IPS-NIHi11 (cell line): ENCODE measurements at regions not wholly inside any gene's neighbourhood (a gene's known extent, or its start where the extent isn't known, plus 50 kb on each side); places are given as distances from the start of the nearest gene placed in this dataset.
"Not testable (repeated sequence)": the region's sequence is repeated elsewhere in the genome, so short reads cannot be mapped to it uniquely, and the experiment has no call there.

Experiments used
- DNase-seq: peaks from one replicate; pipeline ENCODE4 v3.0.0; 2012; ENCODE audit warnings: mixed read lengths, low spot score

- no peak for DNase-seq
Measured at GRCh38 chrX:23061116-23061515, 61.4 kb downstream of the DDX53 start.

- no peak for DNase-seq
Measured at GRCh38 chrX:23062359-23062758, 62.6 kb downstream of the DDX53 start.

- no peak for DNase-seq
Measured at GRCh38 chrX:23066588-23067281, 67.0 kb downstream of the DDX53 start.

- not testable (repeated sequence) for DNase-seq
Measured at GRCh38 chrX:23075461-23075860, 75.7 kb downstream of the DDX53 start.

- DNase-seq: no peak
Measured at GRCh38 chrX:23079347-23079746, 79.6 kb downstream of the DDX53 start.

- no peak for DNase-seq
Measured at GRCh38 chrX:23100826-23101225, 101.1 kb downstream of the DDX53 start.

GRCh38 chrX:23103546-23103945 lies 103.8 kb downstream of the DDX53 start:
- DNase-seq: peak; percentile 11

- DNase-seq: no peak
Measured at GRCh38 chrX:23114241-23114640, 114.5 kb downstream of the DDX53 start.

- no peak for DNase-seq
Measured at GRCh38 chrX:23115651-23116050, 115.9 kb downstream of the DDX53 start.

- DNase-seq: no peak
Measured at GRCh38 chrX:23118163-23118562, 118.4 kb downstream of the DDX53 start.

- no peak for DNase-seq
Measured at GRCh38 chrX:23118890-23119527, 119.2 kb downstream of the DDX53 start.

- no peak for DNase-seq
Measured at GRCh38 chrX:23127586-23127985, 127.8 kb downstream of the DDX53 start.

GRCh38 chrX:23133551-23133950 lies 133.8 kb downstream of the DDX53 start:
- DNase-seq: no peak

GRCh38 chrX:23134136-23134535 lies 134.4 kb downstream of the DDX53 start:
- no peak for DNase-seq

GRCh38 chrX:23136816-23137215 lies 137.1 kb downstream of the DDX53 start:
- no peak for DNase-seq

GRCh38 chrX:23168291-23168690 lies 166.4 kb upstream of the PTCHD1 start:
- no peak for DNase-seq

GRCh38 chrX:23185951-23186350 lies 148.7 kb upstream of the PTCHD1 start:
- DNase-seq: no peak

- DNase-seq: no peak
Measured at GRCh38 chrX:23187819-23188218, 146.8 kb upstream of the PTCHD1 start.

- DNase-seq: no peak
Measured at GRCh38 chrX:23194885-23195554, 139.6 kb upstream of the PTCHD1 start.

GRCh38 chrX:23195761-23196160 lies 138.9 kb upstream of the PTCHD1 start:
- DNase-seq: no peak

- DNase-seq: no peak
Measured at GRCh38 chrX:23201706-23202105, 132.9 kb upstream of the PTCHD1 start.

- DNase-seq: no peak
Measured at GRCh38 chrX:23202326-23202725, 132.3 kb upstream of the PTCHD1 start.

GRCh38 chrX:23223169-23223568 lies 111.5 kb upstream of the PTCHD1 start:
- DNase-seq: no peak
